Tibial nerve (tissue), 4 donors: ENCODE measurements at regions not wholly inside any gene's neighbourhood (a gene's known extent, or its start where the extent isn't known, plus 50 kb on each side); places are given as distances from the start of the nearest gene placed in this dataset.
A peak's percentile ranks its signal among the peaks of the same experiment; 100 is the strongest.

Source experiments
- DNase-seq, 2 donors: peaks; one replicate each; pipeline ENCODE4 v3.0.0-alpha.2; 2019; ENCODE audit warnings: low spot score in 2 of 2
- H3K27ac ChIP-seq, 4 donors: fragments of 200-600 bp; sonication (generic) in 3 of 4; one replicate each; pipeline ENCODE4 v1.5.1; 2017 to 2019; ENCODE audit warnings: mild to moderate bottlenecking in 1 of 4
- H3K27me3 ChIP-seq, 2 donors: fragments of 200-600 bp; sonication (generic) in 1 of 2; one replicate each; pipeline versions ENCODE4 v1.5.1 to v1.6.0; 2017 to 2019
- H3K36me3 ChIP-seq, 3 donors: fragments of 200-600 bp; sonication (generic); one replicate each; pipeline ENCODE4 v1.5.1; 2018 to 2019
- H3K4me1 ChIP-seq, 4 donors: fragments of 200-600 bp; sonication (generic) in 3 of 4; one replicate each; pipeline ENCODE4 v1.5.1; 2017 to 2019
- H3K4me3 ChIP-seq, 4 donors: fragments of 200-600 bp; sonication (generic) in 3 of 4; one replicate each; pipeline ENCODE4 v1.5.1; 2017 to 2019; ENCODE audit warnings: mild to moderate bottlenecking in 1 of 4, moderate library complexity in 1 of 4
- H3K9me3 ChIP-seq, 4 donors: fragments of 200-600 bp; sonication (generic) in 3 of 4; one replicate each; pipeline ENCODE4 v1.5.1; 2017 to 2019
- CTCF ChIP-seq, 5 experiments: fragments of 200-600 bp in 3 of 5; fragments of 450-650 bp in 2 of 5; sonication (generic) in 3 of 5; IDR thresholded peaks; one replicate each; pipeline ENCODE4 v1.5.1; 2016 to 2019; ENCODE audit warnings: antibody characterized with exemption in 5 of 5, mild to moderate bottlenecking in 3 of 5, moderate library complexity in 2 of 5
- EP300 ChIP-seq, 2 donors: sonication (generic); formaldehyde crosslinking; IDR thresholded peaks; one replicate each; pipeline ENCODE4 v1.6.1; 2017; ENCODE audit warnings: antibody characterized with exemption in 2 of 2, mild to moderate bottlenecking in 1 of 2
- POLR2A ChIP-seq, 2 donors: fragments of 450-650 bp; IDR thresholded peaks; one replicate each; pipeline ENCODE4 v1.6.1; 2017; ENCODE audit warnings: antibody characterized with exemption in 2 of 2, mild to moderate bottlenecking in 2 of 2, moderate library complexity in 2 of 2
- WGBS, 2 donors: methylation state at CpG; one replicate each; pipeline ENCODE4 v1.1.5; 2018; 5-methylcytosine and 5-hydroxymethylcytosine counted together

- H3K27me3 ChIP-seq: no peaks in the 10 kb centered on the region
- H3K27ac ChIP-seq: no peak overlapping the region
- no peak for DNase-seq
- peaks cover 0 to 20% (median 0%) of the 10 kb centered on the region in 4 donors for H3K4me1 ChIP-seq
- 54 to 55% methylated on average over 8 of the region's 8 CpGs for WGBS, 2 donors
- peaks cover 0 to 17% (median 4%) of the 10 kb centered on the region in 4 donors for H3K9me3 ChIP-seq
- H3K36me3 ChIP-seq: no peaks in the 10 kb centered on the region
- TF ChIP-seq CTCF (IDR thresholded peaks at IDR 0.05): peak in 1 of 5 experiments; percentile 22
- TF ChIP-seq EP300 (IDR thresholded peaks at IDR 0.05): no peak
- no peak overlapping the region for H3K4me3 ChIP-seq
Observed at GRCh38 chr16:87185308-87185707, 131.9 kb downstream of the C16orf95 start.

GRCh38 chr16:87185983-87186382 lies 131.2 kb downstream of the C16orf95 start:
- no peak for DNase-seq
- WGBS, 2 donors: 92% methylated on average over 10 to 17 of the region's 19 CpGs
- peak overlapping the region in 1 of 4 donors; percentile 29 for H3K27ac ChIP-seq

GRCh38 chr16:87186446-87186845 lies 130.7 kb downstream of the C16orf95 start:
- Histone ChIP-seq H3K27ac (peak overlapping the region in 1 of 4 donors; percentile 29), H3K27me3 (no peaks in the 10 kb centered on the region), H3K36me3 (no peaks in the 10 kb centered on the region), H3K4me3 (no peak overlapping the region), H3K9me3 (peaks cover 0 to 24% (median 4%) of the 10 kb centered on the region in 4 donors), H3K4me1 (peaks cover 0 to 20% (median 0%) of the 10 kb centered on the region in 4 donors)
- 44 to 50% methylated on average over 17 of the region's 17 CpGs for WGBS, 2 donors
- DNase-seq: no peak
- TF ChIP-seq POLR2A (IDR thresholded peaks at IDR 0.05) (no peak), CTCF (IDR thresholded peaks at IDR 0.05) (no peak), EP300 (IDR thresholded peaks at IDR 0.05) (no peak)

More at GRCh38 chr16:87185983-87186382, 131.2 kb downstream of the C16orf95 start:
- peaks cover 0 to 20% (median 0%) of the 10 kb centered on the region in 4 donors for H3K4me1 ChIP-seq
- no peak for TF ChIP-seq POLR2A (IDR thresholded peaks at IDR 0.05)
- no peak for TF ChIP-seq EP300 (IDR thresholded peaks at IDR 0.05)
- no peak for TF ChIP-seq CTCF (IDR thresholded peaks at IDR 0.05)
- H3K9me3 ChIP-seq: peaks cover 0 to 24% (median 4%) of the 10 kb centered on the region in 4 donors
- H3K36me3 ChIP-seq: no peaks in the 10 kb centered on the region
- no peaks in the 10 kb centered on the region for H3K27me3 ChIP-seq
- no peak overlapping the region for H3K4me3 ChIP-seq

GRCh38 chr16:87186876-87187533 lies 130.2 kb downstream of the C16orf95 start:
- peak overlapping the region in 1 of 4 donors; percentile 29 for H3K27ac ChIP-seq

More at GRCh38 chr16:87186876-87187533, 130.2 kb downstream of the C16orf95 start:
- no peak for DNase-seq
- no peak overlapping the region for H3K4me3 ChIP-seq
- peaks cover 0 to 24% (median 1%) of the 10 kb centered on the region in 4 donors for H3K4me1 ChIP-seq
- TF ChIP-seq CTCF (IDR thresholded peaks at IDR 0.05) (no peak), EP300 (IDR thresholded peaks at IDR 0.05) (no peak), POLR2A (IDR thresholded peaks at IDR 0.05) (no peak)
- no peaks in the 10 kb centered on the region for H3K36me3 ChIP-seq
- no peaks in the 10 kb centered on the region for H3K27me3 ChIP-seq
- H3K9me3 ChIP-seq: peaks cover 0 to 24% (median 4%) of the 10 kb centered on the region in 4 donors
- WGBS, 2 donors: 72 to 73% methylated on average over 11 of the region's 11 CpGs
